H1 (cell line): ENCODE measurements at regions not wholly inside any gene's neighbourhood (a gene's known extent, or its start where the extent isn't known, plus 50 kb on each side); places are given as distances from the start of the nearest gene placed in this dataset.

Experiments used
- CTCF ChIA-PET: fragments of 300-600 bp; sonication (Branson Sonifier 250); formaldehyde crosslinking; loops from one replicate; lab custom pipeline; 2021; ENCODE audit not compliant: partially characterized antibody; lab: Charles Lee
- POLR2A ChIA-PET: fragments of 300-600 bp; sonication (Branson Sonifier 250); formaldehyde crosslinking; loops from one replicate; lab custom pipeline; 2021; ENCODE audit warnings: inconsistent platforms; ENCODE audit not compliant: partially characterized antibody; lab: Charles Lee
- DNase-seq, 2 experiments: peaks; one replicate each; pipeline versions ENCODE4 v3.0.0 to v3.0.0-alpha.2; 2010 to 2022; ENCODE audit warnings: low spot score in 2 of 2, low read depth in 1 of 2, mixed read lengths in 1 of 2
- FAIRE-seq: peaks from 2 replicates; lab custom pipeline; 2011; peaks lifted over from hg19 to GRCh38; lab: Jason Lieb, UNC
- H2AFZ ChIP-seq: 2 replicates; pipeline ENCODE4 v1.8.1; 2012; ENCODE audit warnings: low read length, inconsistent platforms
- H2AK5ac ChIP-seq: 2 replicates; pipeline ENCODE4 v1.6.1; 2013; ENCODE audit warnings: low read depth, low read length
- H2BK120ac ChIP-seq: replicated peaks from 2 replicates; pipeline ENCODE3; 2013; ENCODE audit warnings: low read depth, low read length, inconsistent platforms
- H2BK12ac ChIP-seq: 2 replicates; pipeline ENCODE4 v1.6.1; 2013; ENCODE audit warnings: low read depth, low read length
- H2BK15ac ChIP-seq: 2 replicates; pipeline ENCODE4 v1.6.1; 2013; ENCODE audit warnings: low read length
- H2BK20ac ChIP-seq: 2 replicates; pipeline ENCODE4 v1.6.1; 2013; ENCODE audit warnings: low read length
- H2BK5ac ChIP-seq: 2 replicates; pipeline ENCODE4 v1.6.1; 2013; ENCODE audit warnings: low read depth, low read length
- H3K14ac ChIP-seq: 2 replicates; pipeline ENCODE4 v1.6.1; 2013; ENCODE audit warnings: inconsistent platforms; ENCODE audit not compliant: insufficient read length
- H3K18ac ChIP-seq: 2 replicates; pipeline ENCODE4 v1.6.1; 2013; ENCODE audit warnings: low read length; ENCODE audit errors: extremely low read depth
- H3K23ac ChIP-seq: 2 replicates; pipeline ENCODE4 v1.6.1; 2013; ENCODE audit warnings: inconsistent platforms; ENCODE audit not compliant: insufficient read length
- H3K23me2 ChIP-seq: 2 replicates; pipeline ENCODE4 v1.6.1; 2013; ENCODE audit warnings: low read depth, low read length
- H3K27ac ChIP-seq: 2 replicates; pipeline ENCODE4 v1.6.1; 2011; ENCODE audit warnings: low read depth, low read length, inconsistent platforms
- H3K27me3 ChIP-seq, 4 experiments: replicated peaks in 1 of 4; 1 replicate in 1 of 4; 2 replicates in 3 of 4; pipeline versions ENCODE4 v1.6.1 to v1.8.1; 2011 to 2013; ENCODE audit warnings: low read length in 3 of 4, mild to moderate bottlenecking in 3 of 4, inconsistent platforms in 2 of 4, mixed read lengths in 2 of 4, moderate library complexity in 1 of 4; ENCODE audit not compliant: control insufficient read depth in 3 of 4, insufficient read depth in 3 of 4; ENCODE audit errors: extremely low read depth in 1 of 4
- H3K36me3 ChIP-seq, 4 experiments: 2 replicates each; pipeline versions ENCODE4 v1.6.1 to v1.8.1; 2011 to 2013; ENCODE audit warnings: mild to moderate bottlenecking in 4 of 4, low read length in 3 of 4, moderate library complexity in 2 of 4, control low read depth in 1 of 4, inconsistent platforms in 1 of 4; ENCODE audit not compliant: insufficient read depth in 4 of 4, control insufficient read depth in 2 of 4
- H3K4ac ChIP-seq: replicated peaks from 2 replicates; pipeline ENCODE3; 2013; ENCODE audit warnings: low read length, low read depth, mixed read lengths, inconsistent platforms; ENCODE audit not compliant: insufficient read length
- H3K4me1 ChIP-seq, 4 experiments: replicated peaks in 1 of 4; 1 replicate in 1 of 4; 2 replicates in 3 of 4; pipeline versions ENCODE4 v1.6.1 to v1.8.1; 2011 to 2013; ENCODE audit warnings: low read length in 3 of 4, inconsistent platforms in 2 of 4, mixed read lengths in 1 of 4; ENCODE audit not compliant: insufficient read depth in 4 of 4, control insufficient read depth in 3 of 4
- H3K4me2 ChIP-seq, 2 experiments: 2 replicates each; pipeline versions ENCODE4 v1.6.1 to v1.8.1; 2011 to 2013; ENCODE audit warnings: low read depth in 2 of 2, low read length in 2 of 2, control low read depth in 1 of 2, inconsistent platforms in 1 of 2, mild to moderate bottlenecking in 1 of 2; ENCODE audit not compliant: insufficient read depth in 1 of 2
- H3K4me3 ChIP-seq, 4 experiments: fragments of 200-600, 300-600 bp in 1 of 4; sonication (generic), shearing (Covaris generic), sonication (Bioruptor Twin) in 1 of 4; 2 replicates each; pipeline versions ENCODE4 v1.5.1 to v1.8.1; 2011 to 2016; ENCODE audit warnings: low read length in 4 of 4, low read depth in 3 of 4, control low read depth in 2 of 4, inconsistent platforms in 2 of 4, mild to moderate bottlenecking in 2 of 4, mixed read lengths in 1 of 4, moderate library complexity in 1 of 4; ENCODE audit not compliant: insufficient read depth in 2 of 4; ENCODE audit errors: extremely low read depth in 1 of 4
- H3K56ac ChIP-seq: replicated peaks from 2 replicates; pipeline ENCODE3; 2013; ENCODE audit warnings: low read depth, mild to moderate bottlenecking, mixed read lengths, low read length, inconsistent platforms; ENCODE audit not compliant: insufficient read length
- H3K79me1 ChIP-seq: 2 replicates; pipeline ENCODE4 v1.6.1; 2013; ENCODE audit warnings: low read depth, low read length, control low read depth
- H3K79me2 ChIP-seq, 2 experiments: 2 replicates each; pipeline versions ENCODE4 v1.6.1 to v1.8.1; 2012 to 2013; ENCODE audit warnings: low read length in 2 of 2, mild to moderate bottlenecking in 2 of 2, inconsistent platforms in 1 of 2; ENCODE audit not compliant: insufficient read depth in 2 of 2, control insufficient read depth in 1 of 2
- H3K9ac ChIP-seq, 4 experiments: replicated peaks in 1 of 4; 1 replicate in 1 of 4; 2 replicates in 3 of 4; pipeline versions ENCODE4 v1.6.1 to v1.8.1; 2011 to 2013; ENCODE audit warnings: low read depth in 3 of 4, low read length in 3 of 4, control low read depth in 2 of 4, mild to moderate bottlenecking in 2 of 4, moderate library complexity in 2 of 4, inconsistent platforms in 1 of 4; ENCODE audit errors: extremely low read depth in 1 of 4
- H3K9me3 ChIP-seq, 2 experiments: 2 replicates each; pipeline versions ENCODE4 v1.6.1 to v1.8.1; 2012 to 2013; ENCODE audit warnings: mild to moderate bottlenecking in 2 of 2, moderate library complexity in 2 of 2, control low read depth in 1 of 2, inconsistent platforms in 1 of 2, low read depth in 1 of 2, low read length in 1 of 2, mixed read lengths in 1 of 2; ENCODE audit not compliant: insufficient read depth in 2 of 2
- H4K20me1 ChIP-seq, 2 experiments: replicated peaks in 1 of 2; 2 replicates each; pipeline versions ENCODE3 to v1.8.1; 2011 to 2013; ENCODE audit warnings: inconsistent platforms in 2 of 2, low read length in 2 of 2, mild to moderate bottlenecking in 1 of 2; ENCODE audit not compliant: insufficient read depth in 2 of 2, control insufficient read depth in 1 of 2
- H4K5ac ChIP-seq: 2 replicates; pipeline ENCODE4 v1.6.1; 2013; ENCODE audit warnings: low read length, low read depth, mixed read lengths, inconsistent platforms; ENCODE audit not compliant: insufficient read length
- H4K8ac ChIP-seq: 2 replicates; pipeline ENCODE4 v1.8.0; 2013; ENCODE audit warnings: mild to moderate bottlenecking, moderate library complexity, low read length, inconsistent platforms; ENCODE audit not compliant: insufficient read depth; ENCODE audit errors: extremely low read depth
- H4K91ac ChIP-seq: replicated peaks from 2 replicates; pipeline ENCODE3; 2013; ENCODE audit warnings: low read length, mixed read lengths, inconsistent platforms; ENCODE audit not compliant: insufficient read length
- GTF2F1 ChIP-seq: IDR thresholded peaks from 2 replicates; pipeline ENCODE4 v1.6.1; 2012; ENCODE audit warnings: low read depth, low read length, improper control_type of control experiment, borderline replicate concordance
- NANOG ChIP-seq: IDR thresholded peaks from 2 replicates; pipeline ENCODE4 v1.6.1; 2011; ENCODE audit warnings: low read length, low read depth, mild to moderate bottlenecking, inconsistent platforms; ENCODE audit not compliant: insufficient read depth, poor library complexity, severe bottlenecking
- POLR2AphosphoS5 ChIP-seq: IDR thresholded peaks from 2 replicates; pipeline ENCODE4 v1.6.1; 2011; ENCODE audit warnings: low read depth, low read length
- RNF2 ChIP-seq: fragments of 200-900, 300-1000 bp; sonication (generic); IDR thresholded peaks from 2 replicates; pipeline ENCODE4 v1.7.1; 2016; ENCODE audit warnings: borderline replicate concordance, low read depth, mild to moderate bottlenecking, antibody characterized with exemption, low read length; ENCODE audit not compliant: poor library complexity, severe bottlenecking; ENCODE audit errors: missing control alignments
- SP1 ChIP-seq: IDR thresholded peaks from 2 replicates; pipeline ENCODE4 v1.6.1; 2011; ENCODE audit warnings: low read depth, low read length
- SRF ChIP-seq: IDR thresholded peaks from 2 replicates; pipeline ENCODE4 v1.6.1; 2011; ENCODE audit warnings: mild to moderate bottlenecking, low read depth, low read length, moderate library complexity
- WGBS, 2 experiments: shearing (Covaris generic) in 1 of 2; methylation state at CpG; one replicate each; pipeline versions ENCODE4 v1.1.6 to v1.1.7; 2013 to 2015; ENCODE audit warnings: low lambda C conversion rate in 2 of 2, mixed read lengths in 2 of 2, inconsistent platforms in 1 of 2, low coverage in 1 of 2, missing lambda C conversion rate in 1 of 2; ENCODE audit not compliant: insufficient replicate concordance in 2 of 2, insufficient coverage in 1 of 2, insufficient read length in 1 of 2; ENCODE audit errors: extremely low coverage in 1 of 2, missing lambda C conversion rate in 1 of 2; 5-methylcytosine and 5-hydroxymethylcytosine counted together
- TF ChIP-seq, protein P1 (sequence below): IDR thresholded peaks from 2 replicates; pipeline ENCODE4 v1.6.1; 2012; ENCODE audit warnings: inconsistent platforms
- TF ChIP-seq, protein P2 (sequence below): IDR thresholded peaks from 2 replicates; pipeline ENCODE4 v1.6.1; 2011; ENCODE audit warnings: low read depth, mild to moderate bottlenecking, low read length; ENCODE audit not compliant: insufficient read depth

DNA sequence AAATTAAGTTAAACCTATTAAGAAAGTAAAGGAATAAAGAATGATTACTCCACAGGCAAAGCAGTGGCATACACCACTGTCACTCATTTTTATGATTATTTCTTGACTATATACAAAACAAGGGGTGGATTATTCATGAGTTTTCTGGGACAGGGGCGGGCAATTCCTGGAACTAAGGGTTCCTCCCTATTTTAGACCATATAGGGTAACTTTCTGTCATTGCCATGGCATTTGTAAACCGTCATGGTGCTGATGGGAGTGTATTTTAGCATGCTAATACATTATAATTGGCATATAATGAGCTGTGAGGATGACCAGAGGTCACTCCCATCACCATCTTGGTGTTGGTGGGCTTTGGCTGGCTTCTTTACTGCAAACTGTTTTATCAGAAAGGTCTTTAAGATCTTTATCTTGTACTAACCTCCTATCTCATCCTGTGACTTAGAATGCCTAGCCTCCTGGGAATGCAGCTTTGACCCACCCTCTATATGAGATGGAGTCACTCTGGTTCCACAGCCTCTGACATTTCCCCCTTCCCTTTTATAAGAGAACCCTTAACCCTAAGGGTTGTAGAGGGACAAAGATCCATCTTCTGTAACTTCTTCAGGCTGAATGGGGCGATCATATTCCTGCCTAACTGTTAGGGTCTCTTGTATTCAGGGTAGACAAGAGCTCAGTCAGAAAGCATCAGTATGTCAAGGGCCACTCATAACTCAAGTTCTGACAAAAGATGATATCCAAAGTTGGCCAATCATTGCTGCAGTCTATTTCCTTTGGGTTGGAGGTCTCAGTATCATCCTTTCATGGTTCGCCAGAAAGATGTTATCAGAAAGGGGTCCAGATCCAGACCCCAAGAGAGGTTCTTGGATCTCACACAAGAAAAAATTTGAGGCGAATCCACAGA is 79.5 kb upstream of the LIPC start:
- Histone ChIP-seq H3K4me3 (no peak overlapping the region), H3K23ac (no peak overlapping the region), H3K36me3 (no peaks in the 10 kb centered on the region), H2BK12ac (no peak overlapping the region), H2BK120ac (no peak overlapping the region), H4K8ac (no peak overlapping the region), H3K56ac (no peak overlapping the region), H2BK15ac (no peak overlapping the region), H2BK5ac (no peak overlapping the region), H3K4ac (no peak overlapping the region), H3K79me2 (no peaks in the 10 kb centered on the region), H3K14ac (no peak overlapping the region), H2AFZ (no peak overlapping the region), H3K27ac (no peak overlapping the region), H2BK20ac (no peak overlapping the region), H3K23me2 (no peaks in the 10 kb centered on the region), H4K5ac (no peak overlapping the region), H4K20me1 (no peaks in the 10 kb centered on the region), H3K27me3 (no peaks in the 10 kb centered on the region), H3K9ac (no peak overlapping the region), H3K4me1 (no peaks in the 10 kb centered on the region; a peak in 1 of 7 replicates), H2AK5ac (no peak overlapping the region), H4K91ac (no peak overlapping the region), H3K4me2 (no peak overlapping the region), H3K18ac (no peak overlapping the region), H3K79me1 (no peaks in the 10 kb centered on the region), H3K9me3 (no peaks in the 10 kb centered on the region)
- ChIA-PET POLR2A (no interaction called here), CTCF (interaction anchor here (1.0 to 1.1 kb wide), 4 partner anchors 9 to 169 kb away, joined by 3 to 4 read pairs (median 3); no protein-coding TSS in a partner anchor)
- TF ChIP-seq, protein P1, sequence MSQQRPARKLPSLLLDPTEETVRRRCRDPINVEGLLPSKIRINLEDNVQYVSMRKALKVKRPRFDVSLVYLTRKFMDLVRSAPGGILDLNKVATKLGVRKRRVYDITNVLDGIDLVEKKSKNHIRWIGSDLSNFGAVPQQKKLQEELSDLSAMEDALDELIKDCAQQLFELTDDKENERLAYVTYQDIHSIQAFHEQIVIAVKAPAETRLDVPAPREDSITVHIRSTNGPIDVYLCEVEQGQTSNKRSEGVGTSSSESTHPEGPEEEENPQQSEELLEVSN: no peak
- TF ChIP-seq, protein P2, sequence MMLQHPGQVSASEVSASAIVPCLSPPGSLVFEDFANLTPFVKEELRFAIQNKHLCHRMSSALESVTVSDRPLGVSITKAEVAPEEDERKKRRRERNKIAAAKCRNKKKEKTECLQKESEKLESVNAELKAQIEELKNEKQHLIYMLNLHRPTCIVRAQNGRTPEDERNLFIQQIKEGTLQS: no peak
- TF ChIP-seq RNF2 (no peak), GTF2F1 (no peak), POLR2AphosphoS5 (no peak), SRF (no peak), SP1 (no peak), NANOG (no peak)
- FAIRE-seq (no peak), DNase-seq (no peak)
- 85% methylated on average over 5 of the region's 5 CpGs; no CpG with 5 or more reads in 1 of the 2 experiments for WGBS, 2 experiments
